IMR-90 (cell line): ENCODE measurements at regions not wholly inside any gene's neighbourhood (a gene's known extent, or its start where the extent isn't known, plus 50 kb on each side); places are given as distances from the start of the nearest gene placed in this dataset.
A peak's percentile ranks its signal among the peaks of the same experiment; 100 is the strongest.

Source experiments
- ATAC-seq: fragments of 200-7000 bp; cut with Tn5 transposase; 2 replicates; pipeline ENCODE4 v1.9.1; 2020; ENCODE audit warnings: low read depth, mild to moderate bottlenecking, moderate library complexity
- BruUV-seq: library from RNA; stranded (reverse); fragments of 400-500 nt; replicated peaks from 2 replicates; lab custom pipeline; 2021; lab: Mats Ljungman, UMichigan
- CTCF ChIA-PET: fragments of 300-600 bp; formaldehyde crosslinking; extraction: SDS; loops from one replicate; lab custom pipeline; 2021; ENCODE audit warnings: antibody characterized with exemption; lab: Yijun Ruan, JAX
- POLR2A ChIA-PET: fragments of 300-600 bp; sonication (Branson Sonifier 250); formaldehyde crosslinking; loops from one replicate; lab custom pipeline; 2022; ENCODE audit warnings: antibody characterized with exemption; ENCODE audit not compliant: unreplicated experiment; lab: Charles Lee
- DNase-seq: peaks from one replicate; pipeline ENCODE4 v3.0.0; 2013
- H2AFZ ChIP-seq: replicated peaks from 2 replicates; pipeline ENCODE3; 2013; ENCODE audit warnings: low read length, mild to moderate bottlenecking; ENCODE audit not compliant: poor library complexity
- H2AK5ac ChIP-seq: 2 replicates; pipeline ENCODE4 v1.6.1; 2013; ENCODE audit warnings: low read depth, low read length, inconsistent platforms
- H2AK9ac ChIP-seq: replicated peaks from 2 replicates; pipeline ENCODE3; 2013; ENCODE audit warnings: mild to moderate bottlenecking, low read depth, low read length, moderate library complexity; ENCODE audit not compliant: poor library complexity
- H2BK120ac ChIP-seq: 2 replicates; pipeline ENCODE4 v1.6.1; 2013; ENCODE audit warnings: low read depth, low read length, inconsistent platforms
- H2BK15ac ChIP-seq: 3 replicates; pipeline ENCODE4 v1.6.1; 2013; ENCODE audit warnings: low read depth, low read length, inconsistent platforms
- H2BK20ac ChIP-seq: 2 replicates; pipeline ENCODE4 v1.6.1; 2013; ENCODE audit warnings: low read depth, mild to moderate bottlenecking, inconsistent platforms, low read length, moderate library complexity
- H2BK5ac ChIP-seq: 2 replicates; pipeline ENCODE4 v1.6.1; 2013; ENCODE audit warnings: mild to moderate bottlenecking, low read depth, low read length, inconsistent platforms; ENCODE audit not compliant: poor library complexity, severe bottlenecking
- H3K14ac ChIP-seq: replicated peaks from 2 replicates; pipeline ENCODE4 v1.6.1; 2013; ENCODE audit warnings: low read depth, low read length, inconsistent platforms
- H3K18ac ChIP-seq: 2 replicates; pipeline ENCODE4 v1.6.1; 2013; ENCODE audit warnings: low read depth, low read length, control low read depth
- H3K23ac ChIP-seq: 2 replicates; pipeline ENCODE4 v1.6.1; 2013; ENCODE audit warnings: low read depth, low read length, inconsistent platforms
- H3K27ac ChIP-seq: 2 replicates; pipeline ENCODE4 v1.5.1; 2013; ENCODE audit warnings: mild to moderate bottlenecking, control low read depth, low read length; ENCODE audit not compliant: insufficient read depth
- H3K27me3 ChIP-seq: 2 replicates; pipeline ENCODE4 v1.6.1; 2013; ENCODE audit warnings: low read length; ENCODE audit not compliant: control insufficient read depth, insufficient read depth
- H3K36me3 ChIP-seq: 2 replicates; pipeline ENCODE4 v1.6.1; 2013; ENCODE audit warnings: low read length, mixed read lengths; ENCODE audit not compliant: control insufficient read depth, insufficient read depth
- H3K4ac ChIP-seq: 2 replicates; pipeline ENCODE4 v1.6.1; 2013; ENCODE audit warnings: low read depth, low read length, inconsistent platforms
- H3K4me1 ChIP-seq: 2 replicates; pipeline ENCODE4 v1.6.1; 2013; ENCODE audit warnings: low read length, mixed read lengths; ENCODE audit not compliant: control insufficient read depth, insufficient read depth
- H3K4me2 ChIP-seq: 2 replicates; pipeline ENCODE4 v1.6.1; 2013; ENCODE audit warnings: low read depth, mild to moderate bottlenecking, control low read depth, low read length, moderate library complexity
- H3K4me3 ChIP-seq: 2 replicates; pipeline ENCODE4 v1.5.1; 2013; ENCODE audit warnings: low read depth, mild to moderate bottlenecking, control low read depth, low read length, moderate library complexity; ENCODE audit not compliant: insufficient read depth
- H3K56ac ChIP-seq: 2 replicates; pipeline ENCODE4 v1.6.1; 2013; ENCODE audit warnings: low read length, inconsistent platforms; ENCODE audit not compliant: insufficient read depth; ENCODE audit errors: extremely low read depth
- H3K79me1 ChIP-seq, 2 experiments: 2 replicates each; pipeline ENCODE4 v1.6.1; 2013; ENCODE audit warnings: low read length in 2 of 2, inconsistent platforms in 1 of 2, low read depth in 1 of 2
- H3K9ac ChIP-seq: 2 replicates; pipeline ENCODE4 v1.6.1; 2013; ENCODE audit warnings: low read depth, low read length, control low read depth
- H3K9me1 ChIP-seq: 2 replicates; pipeline ENCODE4 v1.6.1; 2013; ENCODE audit warnings: low read length, inconsistent platforms; ENCODE audit not compliant: insufficient read depth
- H3K9me3 ChIP-seq: 2 replicates; pipeline ENCODE4 v1.6.1; 2013; ENCODE audit warnings: low read length; ENCODE audit not compliant: control insufficient read depth, insufficient read depth
- H4K20me1 ChIP-seq: 2 replicates; pipeline ENCODE4 v1.6.1; 2013; ENCODE audit warnings: low read length, inconsistent platforms; ENCODE audit not compliant: insufficient read depth
- H4K5ac ChIP-seq: 2 replicates; pipeline ENCODE4 v1.6.1; 2013; ENCODE audit warnings: mild to moderate bottlenecking, low read depth, low read length, control low read depth
- H4K8ac ChIP-seq, 2 experiments: 2 replicates each; pipeline ENCODE4 v1.6.1; 2013; ENCODE audit warnings: low read depth in 2 of 2, low read length in 2 of 2, control low read depth in 1 of 2, inconsistent platforms in 1 of 2
- H4K91ac ChIP-seq: 2 replicates; pipeline ENCODE4 v1.6.1; 2013; ENCODE audit warnings: low read depth, low read length, inconsistent platforms; ENCODE audit not compliant: insufficient read depth
- BHLHE40 ChIP-seq: fragments of 150-350 bp; IDR thresholded peaks from 2 replicates; pipeline ENCODE4 v1.6.1; 2016; ENCODE audit warnings: mild to moderate bottlenecking, low read depth, low read length
- CHD1 ChIP-seq: IDR thresholded peaks from 2 replicates; pipeline ENCODE4 v1.6.1; 2012; ENCODE audit warnings: low read depth, low read length, improper control_type of control experiment
- NFE2L2 ChIP-seq: fragments of 150-350 bp; IDR thresholded peaks from 2 replicates; pipeline ENCODE4 v1.6.1; 2016; ENCODE audit warnings: low read depth, mild to moderate bottlenecking, low read length
- RAD21 ChIP-seq: IDR thresholded peaks from 2 replicates; pipeline ENCODE4 v1.6.1; 2012; ENCODE audit warnings: low read length, improper control_type of control experiment
- RFX5 ChIP-seq: IDR thresholded peaks from 2 replicates; pipeline ENCODE4 v1.8.0; 2012; ENCODE audit warnings: low read depth, mild to moderate bottlenecking, low read length, moderate library complexity
- WGBS, 2 experiments: methylation state at CpG; one replicate each; pipeline versions ENCODE4 v1.1.5 to v1.1.7; 2013; ENCODE audit warnings: missing lambda C conversion rate in 2 of 2; ENCODE audit not compliant: insufficient read length in 1 of 2; ENCODE audit errors: extremely low coverage in 2 of 2; 5-methylcytosine and 5-hydroxymethylcytosine counted together
- dilution Hi-C: fragments of 300-500 bp; cut with HindIII; formaldehyde crosslinking; loops from one replicate; pipeline ENCODE4 v1.14.3; 2018; ENCODE audit warnings: low sequenced_read_pairs; ENCODE audit not compliant: unreplicated experiment
- in situ Hi-C: fragments of 300-500 bp; cut with MboI; formaldehyde crosslinking; loops from 3 replicates; pipeline ENCODE4 v1.14.3; 2019; ENCODE audit warnings: low sequenced_read_pairs, inconsistent platforms, mixed read lengths
- intact Hi-C: fragments of 100-400 bp; cut with micrococcal nuclease; formaldehyde crosslinking; loops from 2 replicates; pipeline ENCODE4 v1.10.0; 2022

GRCh38 chr2:41935002-41935401 is 112.8 kb upstream of the PKDCC start:
- Histone ChIP-seq H2BK5ac (peak overlapping the region; percentile 23), H3K23ac (peak overlapping the region; percentile 75), H4K8ac (peak overlapping the region; percentile 3 to 83; a peak in 3 of 4 replicates), H2AK5ac (peak overlapping the region; percentile 48), H3K14ac (peak overlapping the region; percentile 76), H2BK15ac (peak overlapping the region; percentile 84; the same call in 1 of the 3 replicates), H2AFZ (peak overlapping the region; percentile 60), H4K91ac (peak overlapping the region; percentile 77), H3K4me1 (peaks cover 47% of the 10 kb centered on the region), H3K27me3 (no peaks in the 10 kb centered on the region), H3K56ac (0 out of 2 replicates have a peak overlapping the region, but pooled peaks have one; percentile 23), H3K4me3 (no peak overlapping the region), H3K79me1 (no peaks in the 10 kb centered on the region), H4K20me1 (no peaks in the 10 kb centered on the region), H2BK120ac (peak overlapping the region; percentile 95), H3K4ac (peak overlapping the region; percentile 83), H3K27ac (peak overlapping the region; percentile 64; the same call in 1 of the 2 replicates), H3K4me2 (no peak overlapping the region; the same call in 1 of the 2 replicates), H4K5ac (peak overlapping the region; percentile 73; the same call in 1 of the 2 replicates), H2AK9ac (no peak overlapping the region), H3K9me3 (no peaks in the 10 kb centered on the region), H3K18ac (peak overlapping the region; percentile 21), H2BK20ac (peak overlapping the region; percentile 92), H3K36me3 (no peaks in the 10 kb centered on the region), H3K9me1 (peaks cover 26% of the 10 kb centered on the region), H3K9ac (peak overlapping the region; percentile 1)
- in situ Hi-C loops (no loop called here), dilution Hi-C loops (no loop called here), intact Hi-C loops (loop anchor here (2.0 kb wide), 2 partner anchors 32 to 112 kb away; no protein-coding TSS in a partner anchor)
- no CpG with 5 or more reads among the region's 2 CpGs for WGBS, 2 experiments
- BruUV-seq, result no TSS peak
- no peak for ATAC-seq
- POLR2A ChIA-PET, result no interaction called here
- no peak for DNase-seq
- CTCF ChIA-PET, result no interaction called here
- TF ChIP-seq BHLHE40 (no peak), CHD1 (no peak), NFE2L2 (no peak), RAD21 (no peak), RFX5 (no peak)
